Stimulated activated CD8-positive, alpha-beta memory T cell treated with anti-CD3 and anti-CD28 coated beads, Interleukin-15, amount 100 ng/mL, for 24 hours (primary cell): ENCODE measurements at regions not wholly inside any gene's neighbourhood (a gene's known extent, or its start where the extent isn't known, plus 50 kb on each side); places are given as distances from the start of the nearest gene placed in this dataset.
"Not testable (repeated sequence)": the region's sequence is repeated elsewhere in the genome, so short reads cannot be mapped to it uniquely, and the experiment has no call there.

ENCODE experiments used
- DNase-seq: peaks from one replicate; pipeline ENCODE4 v3.0.0-alpha.2; 2020; ENCODE audit warnings: low read depth

- DNase-seq = no peak
Measured at GRCh38 chr16:56013962-56014552, 138.9 kb upstream of the CES5A start.

DNA sequence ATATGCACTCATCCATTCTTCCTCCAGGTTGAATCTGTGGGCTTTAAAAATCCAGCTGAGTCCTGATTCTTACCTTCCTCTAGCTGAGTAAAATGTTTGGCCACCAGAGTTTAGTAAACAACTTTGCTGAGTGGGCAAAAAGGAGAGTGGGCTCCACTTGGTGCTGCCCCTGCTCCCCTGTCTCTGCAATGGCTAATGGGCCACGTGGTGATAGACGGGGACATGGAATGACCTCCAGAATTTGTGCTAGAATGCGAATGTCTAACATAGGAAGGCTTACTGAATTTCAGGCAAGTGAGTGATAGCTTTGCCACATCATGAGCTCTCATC lies 137.3 kb upstream of the CES5A start:
- DNase-seq = no peak

- no peak for DNase-seq
Measured at GRCh38 chr16:56011808-56012481, 136.8 kb upstream of the CES5A start.

- DNase-seq = no peak
Measured at GRCh38 chr16:56005958-56006357, 130.8 kb upstream of the CES5A start.

- DNase-seq = no peak
Measured at GRCh38 chr16:55999683-56000082, 124.5 kb upstream of the CES5A start.

DNA sequence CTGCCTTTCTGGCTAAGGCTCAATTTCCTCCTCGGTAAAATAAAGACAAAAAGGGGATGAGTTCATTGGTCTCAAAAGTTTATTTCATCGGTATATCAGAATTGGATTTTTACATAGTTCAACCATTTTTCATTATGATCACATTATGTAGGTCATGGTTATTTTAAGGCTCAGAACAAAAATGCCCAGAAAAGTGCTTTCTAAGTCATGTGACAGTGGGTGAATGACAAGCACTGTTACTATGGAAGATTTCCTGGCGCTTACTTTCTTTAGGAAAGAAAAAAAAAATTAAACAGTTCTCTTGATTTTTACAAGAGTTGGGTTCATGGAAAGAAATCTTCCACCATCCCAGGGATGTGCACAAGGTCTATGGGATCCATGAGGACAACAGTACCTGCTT lies 117.9 kb upstream of the CES5A start:
- DNase-seq = no peak

DNA sequence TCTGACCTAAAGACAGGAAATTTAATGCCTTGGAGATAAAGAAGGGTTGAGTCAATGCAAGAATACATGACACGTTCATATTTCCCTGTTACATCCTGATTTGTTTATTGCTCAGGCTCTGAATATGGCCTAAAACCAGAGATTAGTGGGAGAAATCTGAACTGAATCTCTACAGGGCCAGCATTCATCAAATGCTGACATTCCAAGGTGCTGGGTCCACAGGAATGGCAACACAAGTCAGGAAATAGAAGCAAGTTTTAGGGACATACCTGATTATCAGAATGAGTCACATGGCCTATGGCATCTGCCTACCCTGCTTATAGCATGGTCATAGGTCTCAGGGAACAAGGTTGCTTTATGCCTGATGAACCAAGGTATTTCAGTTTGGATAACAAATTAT lies 117.4 kb upstream of the CES5A start:
- DNase-seq = no peak

DNA sequence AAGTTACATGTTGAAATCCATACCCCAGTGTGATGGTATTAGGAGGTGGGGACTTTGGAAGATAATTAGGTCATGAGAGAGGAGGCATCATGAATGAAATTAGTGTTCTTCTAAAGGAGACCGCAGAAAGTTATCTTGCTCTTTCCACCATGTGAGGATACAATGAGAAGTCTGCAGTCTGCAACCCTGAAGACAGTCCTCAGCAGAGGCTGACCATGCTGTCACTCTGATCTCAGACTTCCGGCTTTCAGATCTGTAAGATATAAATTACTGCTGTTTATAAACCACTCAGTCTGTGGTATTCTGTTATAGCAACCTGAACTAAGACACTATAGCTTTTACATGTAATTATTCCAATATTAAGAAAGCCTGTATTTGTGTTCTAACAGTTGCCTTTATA lies 116.7 kb upstream of the CES5A start:
- no peak for DNase-seq

- DNase-seq = no peak
Measured at GRCh38 chr16:55989569-55989907, 114.4 kb upstream of the CES5A start.

GRCh38 chr16:55988850-55989568 lies 113.8 kb upstream of the CES5A start:
- DNase-seq = not testable (repeated sequence)

DNA sequence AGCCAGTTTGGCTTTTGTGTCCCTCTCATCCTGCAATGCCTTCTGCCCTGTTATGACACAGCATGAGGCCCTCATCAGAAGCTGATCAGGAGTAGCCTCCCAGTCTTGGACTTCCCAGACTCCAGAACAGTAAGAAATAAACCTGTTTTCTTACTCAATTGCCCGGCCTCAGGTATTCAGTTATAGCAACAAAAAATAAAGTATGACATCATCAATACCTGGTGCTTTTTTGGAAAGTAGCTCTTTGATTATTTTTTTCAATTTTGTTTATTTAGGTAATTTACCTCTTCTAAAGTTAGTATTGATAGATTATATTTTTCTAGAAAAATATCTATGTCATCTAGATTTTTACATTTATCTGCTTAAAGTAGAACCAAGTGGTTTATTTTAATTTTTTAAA lies 112.8 kb upstream of the CES5A start:
- no peak for DNase-seq

DNA sequence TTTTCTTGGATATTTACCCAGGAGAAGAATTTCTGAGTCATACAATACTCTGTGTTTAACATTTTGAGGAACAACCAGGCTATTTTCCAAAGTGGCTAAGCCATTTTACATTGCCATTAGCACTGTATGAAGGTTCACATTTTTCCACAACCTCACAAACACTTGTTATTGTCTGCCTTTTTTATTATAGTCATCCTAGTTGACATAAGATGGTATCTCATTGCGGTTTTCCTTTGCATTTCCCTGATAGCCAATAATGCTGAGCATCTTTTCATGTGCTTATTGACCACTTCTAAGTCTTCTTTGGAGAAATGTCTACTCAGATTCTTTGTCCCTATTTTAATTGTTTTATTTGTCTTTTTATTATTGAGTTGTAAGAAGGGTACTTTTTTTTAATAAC lies 107.4 kb upstream of the CES5A start:
- no peak for DNase-seq

DNA sequence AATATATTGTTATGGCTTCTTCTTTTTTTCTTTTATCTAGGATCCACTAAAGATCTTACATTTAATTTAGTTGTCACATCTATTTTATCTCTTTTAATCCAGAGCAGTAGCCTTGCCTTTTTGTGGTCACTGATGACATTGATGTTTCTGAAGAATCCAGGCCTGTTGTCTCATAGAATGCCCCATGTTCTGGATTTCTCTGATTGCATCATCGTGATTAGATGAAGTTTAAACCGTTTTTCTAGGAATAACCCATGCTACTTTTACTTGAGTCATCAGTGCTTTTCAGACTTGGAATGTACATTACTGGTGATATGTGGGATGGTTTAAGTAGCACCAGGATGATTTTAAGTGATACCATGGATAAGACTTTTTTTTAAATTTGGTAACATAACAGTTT lies 106.4 kb upstream of the CES5A start:
- DNase-seq = no peak

- DNase-seq = no peak
Measured at GRCh38 chr16:55976815-55977214, 101.6 kb upstream of the CES5A start.

DNA sequence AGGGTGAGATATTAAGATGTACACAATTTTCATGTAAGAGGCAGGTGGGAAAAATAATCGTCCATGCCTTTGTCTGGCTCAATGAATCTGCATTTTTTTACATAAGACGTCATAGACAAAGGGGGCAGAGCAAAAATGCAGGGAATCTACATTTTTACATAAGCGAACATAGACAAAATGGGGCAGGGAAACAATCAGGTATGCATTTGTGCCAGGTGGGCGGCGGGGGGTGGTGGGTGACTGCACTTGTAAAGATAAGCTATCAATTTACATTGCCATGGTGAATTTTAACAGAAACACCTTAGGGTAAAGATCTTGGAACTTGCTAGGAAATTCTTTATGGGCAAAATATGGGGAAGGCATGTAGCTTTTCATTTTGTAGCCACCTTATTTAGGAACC lies 96.3 kb upstream of the CES5A start:
- no peak for DNase-seq

GRCh38 chr16:55968221-55968620 lies 93.0 kb upstream of the CES5A start:
- DNase-seq = no peak

GRCh38 chr16:55964923-55965475 lies 89.8 kb upstream of the CES5A start:
- no peak for DNase-seq

DNA sequence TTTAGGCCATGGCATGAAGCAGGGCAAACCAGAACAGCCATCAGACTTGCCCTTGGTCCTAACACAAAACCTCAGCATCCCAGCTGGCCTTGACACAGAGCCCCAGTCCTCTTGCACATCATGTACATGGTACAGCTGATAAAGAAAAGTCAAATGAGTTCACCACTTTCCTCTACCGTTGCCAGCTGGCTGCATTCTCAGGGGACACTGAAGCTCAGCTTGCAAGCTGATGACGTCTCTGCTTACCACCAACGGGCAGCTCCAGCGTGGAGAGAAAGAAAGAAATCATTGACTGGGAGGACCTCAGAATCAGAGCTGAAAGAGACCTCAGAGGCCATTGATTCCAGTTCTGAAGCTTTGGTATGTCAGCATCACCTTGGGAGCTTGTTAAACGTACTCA lies 80.7 kb upstream of the CES5A start:
- DNase-seq = no peak

DNA sequence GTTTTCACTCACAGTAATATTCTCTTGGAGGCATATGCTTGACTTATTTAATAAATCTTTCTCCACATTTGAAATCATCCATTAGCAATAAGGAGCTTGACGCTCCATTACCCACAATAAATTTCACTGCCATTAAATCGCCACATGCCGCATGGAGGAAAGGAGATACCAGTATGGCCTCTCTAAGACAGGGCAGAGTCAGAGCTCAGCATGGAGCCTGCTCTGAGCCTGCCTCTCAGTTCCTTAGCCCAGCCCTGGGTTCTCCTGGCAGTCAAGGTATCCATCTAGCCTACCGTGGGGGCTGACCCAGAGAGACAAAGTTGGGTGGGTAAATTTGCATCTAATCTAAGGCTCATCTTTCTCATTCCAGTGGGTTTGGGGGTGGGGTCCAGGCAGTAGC lies 80.3 kb upstream of the CES5A start:
- no peak for DNase-seq

GRCh38 chr16:55954906-55955305 lies 79.7 kb upstream of the CES5A start:
- DNase-seq = no peak

GRCh38 chr16:55949518-55949917 lies 74.3 kb upstream of the CES5A start:
- DNase-seq = no peak

GRCh38 chr16:55948230-55948629 lies 73.1 kb upstream of the CES5A start:
- DNase-seq = no peak

DNA sequence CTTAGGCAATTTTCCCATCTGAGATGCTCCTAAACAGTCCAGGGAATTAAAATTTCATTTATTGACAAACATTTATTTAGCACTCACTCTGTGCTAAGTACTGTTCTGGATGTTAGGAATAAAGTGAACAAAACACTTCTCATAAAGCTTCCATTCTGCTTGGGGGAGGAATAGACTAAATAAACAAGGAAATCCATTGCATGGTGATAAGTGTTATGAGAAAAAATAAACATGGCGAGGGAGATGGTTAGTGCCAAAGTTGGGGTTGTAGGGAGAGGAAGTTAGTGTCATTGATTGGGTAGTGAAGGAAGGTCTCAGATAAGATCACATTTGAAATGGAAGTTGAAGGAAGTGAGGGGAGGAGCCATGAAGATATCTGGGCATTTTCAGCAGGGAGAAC lies 72.2 kb upstream of the CES5A start:
- DNase-seq = no peak

DNA sequence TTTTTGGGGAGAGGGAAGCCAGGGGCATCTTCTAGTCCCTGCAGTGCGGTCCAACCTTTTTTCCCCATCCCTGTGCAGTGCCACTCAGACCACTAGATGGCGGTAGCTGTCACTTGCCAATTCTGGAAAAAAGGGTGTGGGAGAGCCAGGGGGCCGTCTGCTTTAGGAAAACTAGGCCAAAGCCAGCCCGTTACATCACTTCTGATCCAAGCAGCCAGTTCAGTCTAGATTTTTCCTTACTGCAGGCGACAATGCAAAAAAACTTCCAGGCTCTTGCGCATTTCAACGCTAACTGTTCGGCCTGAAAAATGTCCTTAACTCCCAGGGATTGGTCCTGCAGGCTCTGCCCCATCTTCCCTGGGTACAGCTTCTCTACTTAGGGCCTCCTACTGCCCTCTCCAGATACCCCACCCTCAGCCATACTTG lies 69.2 kb upstream of the CES5A start:
- DNase-seq = peak; percentile 13
